ENCODE measurements at regions not wholly inside any gene's neighbourhood (a gene's known extent, or its start where the extent isn't known, plus 50 kb on each side); places are given as distances from the start of the nearest gene placed in this dataset.

- H3K79me2 ChIP-seq (ENCODE audit: insufficient read depth, low read length) = no peaks in the 10 kb centered on the region
- no peak overlapping the region for H3K4me3 ChIP-seq (replicated peaks in 1 of 3; ENCODE audit: insufficient read depth in 1 of 3, low read depth in 2 of 3, low read length in 3 of 3)
- WGBS (ENCODE audit: low lambda C conversion rate) = 0% methylated on average over 1 of the region's 2 CpGs
- no peaks in the 10 kb centered on the region for H3K4me1 ChIP-seq (ENCODE audit: insufficient read depth, low read length)
- H2AFZ ChIP-seq (ENCODE audit: low read length) = no peak overlapping the region
- H3K4me2 ChIP-seq (ENCODE audit: low read depth, low read length) = no peak overlapping the region
- FAIRE-seq = no peak
- no peaks in the 10 kb centered on the region for H3K27me3 ChIP-seq (ENCODE audit: control insufficient read depth in 1 of 2, insufficient read depth in 2 of 2, low read length in 2 of 2)
- CTCF ChIA-PET (ENCODE audit: low intra/inter-chr PET ratio, low total read pairs) = no interaction called here
- DNase-seq (ENCODE audit: low spot score) = no peak
- no peak for ATAC-seq
- intact Hi-C loops (cut with micrococcal nuclease; ENCODE audit: unreplicated experiment) = no loop called here
- in situ Hi-C loops (cut with HindIII; ENCODE audit: extremely low pct_ligation_motif_present, low pct_unique_long_range_greater_than_20kb) = no loop called here
- peaks cover 19% of the 10 kb centered on the region; the same call in 1 of the 2 replicates for H3K9me3 ChIP-seq (ENCODE audit: low read length)
- no peaks in the 10 kb centered on the region for H3K36me3 ChIP-seq (replicated peaks in 1 of 2; ENCODE audit: control insufficient read depth in 1 of 2, insufficient read depth in 2 of 2, low read length in 2 of 2)
- H4K20me1 ChIP-seq (ENCODE audit: insufficient read depth, low read length) = no peaks in the 10 kb centered on the region
- POLR2A ChIA-PET = no interaction called here
- H3K27ac ChIP-seq (ENCODE audit: extremely low read length, insufficient read depth, low read length) = no peak overlapping the region
- BruUV-seq (replicated peaks) = no TSS peak
- no peak overlapping the region for H3K9ac ChIP-seq (ENCODE audit: insufficient read depth, low read depth, low read length)
- TF ChIP-seq MIER2 (CRISPR knock-in tag; IDR thresholded peaks at IDR 0.05) = no peak
- no peak for TF ChIP-seq NFKB2 (CRISPR knock-in tag; IDR thresholded peaks at IDR 0.05; ENCODE audit: borderline replicate concordance)
- TF ChIP-seq PHF5A (CRISPR knock-in tag; IDR thresholded peaks at IDR 0.05; ENCODE audit: low read depth, unreplicated experiment) = no peak
- TF ChIP-seq ZNF513 (CRISPR knock-in tag; conservative IDR thresholded peaks at IDR 0.05) = no peak
- no peak for TF ChIP-seq SOX5 (CRISPR knock-in tag; IDR thresholded peaks at IDR 0.05; ENCODE audit: borderline replicate concordance)
- no peak for TF ChIP-seq ZFP36L2 (CRISPR knock-in tag; IDR thresholded peaks at IDR 0.05)
- TF ChIP-seq KIAA2018 (CRISPR knock-in tag; IDR thresholded peaks at IDR 0.05; ENCODE audit: borderline replicate concordance) = no peak
- TF ChIP-seq RNF219 (CRISPR knock-in tag; IDR thresholded peaks at IDR 0.05) = no peak
- TF ChIP-seq MXD1 (CRISPR knock-in tag; IDR thresholded peaks at IDR 0.05) = no peak
- TF ChIP-seq ZNF281 (CRISPR knock-in tag; IDR thresholded peaks at IDR 0.05; ENCODE audit: borderline replicate concordance) = no peak
These were observed 705.4 kb upstream of the RAB6C start for GRCh38 chr2:129274038-129274415.
